Ishikawa (cell line): ENCODE measurements at regions not wholly inside any gene's neighbourhood (a gene's known extent, or its start where the extent isn't known, plus 50 kb on each side); places are given as distances from the start of the nearest gene placed in this dataset.

ENCODE experiments used
- CREB1 ChIP-seq: IDR thresholded peaks from 2 replicates; pipeline ENCODE4 v1.6.1; 2012; ENCODE audit warnings: low read depth
- EP300 ChIP-seq: IDR thresholded peaks from 2 replicates; pipeline ENCODE4 v1.6.1; 2012; ENCODE audit warnings: borderline replicate concordance
- FOXM1 ChIP-seq: IDR thresholded peaks from 2 replicates; pipeline ENCODE4 v1.6.1; 2012; ENCODE audit warnings: low read depth, borderline replicate concordance
- MAX ChIP-seq: IDR thresholded peaks from 2 replicates; pipeline ENCODE4 v1.6.1; 2012
- RAD21 ChIP-seq: IDR thresholded peaks from 2 replicates; pipeline ENCODE4 v1.6.1; 2012; ENCODE audit warnings: low read depth
- REST ChIP-seq: IDR thresholded peaks from 2 replicates; pipeline ENCODE4 v1.6.1; 2012; ENCODE audit warnings: low read depth, mild to moderate bottlenecking
- TAF1 ChIP-seq: IDR thresholded peaks from 2 replicates; pipeline ENCODE4 v1.6.1; 2012; ENCODE audit warnings: low read depth, mild to moderate bottlenecking
- TEAD4 ChIP-seq: IDR thresholded peaks from 2 replicates; pipeline ENCODE4 v1.6.1; 2012
- USF1 ChIP-seq: IDR thresholded peaks from 2 replicates; pipeline ENCODE4 v1.6.1; 2012
- YY1 ChIP-seq: IDR thresholded peaks from 2 replicates; pipeline ENCODE4 v1.6.1; 2012; ENCODE audit warnings: low read depth
- ZBTB7A ChIP-seq: IDR thresholded peaks from 2 replicates; pipeline ENCODE4 v1.6.1; 2012; ENCODE audit warnings: low read depth

GRCh38 chr11:119845305-119845704 is 116.3 kb upstream of the NECTIN1 start:
- TF ChIP-seq CREB1 (no peak), EP300 (no peak), USF1 (no peak), TAF1 (no peak), YY1 (no peak), TEAD4 (no peak), RAD21 (no peak), REST (no peak), MAX (no peak), ZBTB7A (no peak), FOXM1 (no peak)
